PC-9 (cell line): ENCODE measurements at regions not wholly inside any gene's neighbourhood (a gene's known extent, or its start where the extent isn't known, plus 50 kb on each side); places are given as distances from the start of the nearest gene placed in this dataset.

Source experiments
- EZH2 ChIP-seq: fragments of 200-600 bp; sonication (generic); IDR thresholded peaks from 2 replicates; pipeline ENCODE4 v1.8.0; 2017; ENCODE audit warnings: antibody characterized with exemption, low read depth
- TF ChIP-seq, protein P1 (sequence below): fragments of 200-600 bp; sonication (generic); conservative IDR thresholded peaks from 2 replicates; pipeline ENCODE4 v1.6.1; 2017; ENCODE audit warnings: mixed run types, antibody characterized with exemption, mild to moderate bottlenecking, moderate library complexity

DNA sequence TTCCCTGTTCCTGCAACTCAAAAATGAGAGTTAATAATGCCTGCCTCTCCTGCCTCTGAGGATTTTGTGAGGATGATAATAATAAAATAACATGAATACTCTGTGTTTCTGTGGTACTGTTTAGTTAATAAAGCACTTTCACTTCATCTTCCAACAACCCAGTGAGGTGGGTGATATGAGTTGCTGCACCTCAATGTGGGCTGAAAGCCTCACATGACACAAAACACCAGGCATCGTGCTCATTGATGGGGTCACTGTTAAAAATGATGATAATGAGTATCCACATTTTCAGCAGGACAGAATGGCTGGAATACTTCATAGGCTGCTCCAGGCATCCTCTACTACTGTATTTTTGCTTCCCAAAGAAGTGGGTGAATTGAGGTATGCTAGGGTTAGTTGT is 222.8 kb upstream of the NRP1 start:
- TF ChIP-seq, protein P1, sequence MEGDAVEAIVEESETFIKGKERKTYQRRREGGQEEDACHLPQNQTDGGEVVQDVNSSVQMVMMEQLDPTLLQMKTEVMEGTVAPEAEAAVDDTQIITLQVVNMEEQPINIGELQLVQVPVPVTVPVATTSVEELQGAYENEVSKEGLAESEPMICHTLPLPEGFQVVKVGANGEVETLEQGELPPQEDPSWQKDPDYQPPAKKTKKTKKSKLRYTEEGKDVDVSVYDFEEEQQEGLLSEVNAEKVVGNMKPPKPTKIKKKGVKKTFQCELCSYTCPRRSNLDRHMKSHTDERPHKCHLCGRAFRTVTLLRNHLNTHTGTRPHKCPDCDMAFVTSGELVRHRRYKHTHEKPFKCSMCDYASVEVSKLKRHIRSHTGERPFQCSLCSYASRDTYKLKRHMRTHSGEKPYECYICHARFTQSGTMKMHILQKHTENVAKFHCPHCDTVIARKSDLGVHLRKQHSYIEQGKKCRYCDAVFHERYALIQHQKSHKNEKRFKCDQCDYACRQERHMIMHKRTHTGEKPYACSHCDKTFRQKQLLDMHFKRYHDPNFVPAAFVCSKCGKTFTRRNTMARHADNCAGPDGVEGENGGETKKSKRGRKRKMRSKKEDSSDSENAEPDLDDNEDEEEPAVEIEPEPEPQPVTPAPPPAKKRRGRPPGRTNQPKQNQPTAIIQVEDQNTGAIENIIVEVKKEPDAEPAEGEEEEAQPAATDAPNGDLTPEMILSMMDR: no peak
- no peak for TF ChIP-seq EZH2
